ENCODE measurements at regions not wholly inside any gene's neighbourhood (a gene's known extent, or its start where the extent isn't known, plus 50 kb on each side); places are given as distances from the start of the nearest gene placed in this dataset.

DNA sequence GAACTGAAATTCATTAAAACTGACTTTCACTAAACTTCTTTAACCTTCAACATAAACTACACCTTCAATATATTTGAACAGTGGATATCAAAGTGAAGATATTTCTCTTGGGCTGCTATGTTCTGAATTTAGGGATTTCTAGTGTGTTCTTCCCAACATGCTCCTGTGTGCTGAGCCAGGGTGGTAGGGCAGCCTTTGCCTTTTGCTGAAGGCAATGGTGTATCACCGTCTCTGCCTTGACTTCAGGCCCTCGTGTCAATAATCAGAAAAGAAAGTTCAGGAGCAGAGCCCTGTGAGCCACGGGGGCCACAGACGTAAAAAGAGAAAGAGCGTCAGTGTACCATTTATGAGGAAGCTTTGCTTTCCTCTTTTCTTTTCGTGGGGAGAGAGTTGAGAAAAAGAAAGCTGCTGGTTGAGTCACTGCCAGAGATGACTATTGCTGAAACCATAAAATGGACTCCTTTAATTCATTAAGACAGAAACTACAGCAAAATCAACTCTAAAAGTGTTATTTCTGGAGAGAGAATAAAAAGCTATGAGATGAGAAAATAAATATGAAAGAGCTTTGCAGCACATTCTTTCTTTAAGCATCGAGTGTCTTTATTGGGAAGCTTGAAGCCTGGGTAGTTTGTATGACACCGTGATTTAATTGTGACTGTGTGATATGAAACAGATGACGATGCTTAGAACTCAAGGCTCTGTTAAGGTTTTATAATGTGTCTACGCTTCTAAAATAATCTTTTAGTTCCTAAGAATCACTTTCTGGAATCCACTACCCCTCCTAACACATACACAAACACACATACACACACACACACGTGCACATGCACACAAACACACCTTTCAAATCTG is 271.8 kb upstream of the MTNR1B start:
- DNase-seq (no peak), ATAC-seq (replicated peaks in 1 of 2) (peak in 1 of 2 donors; percentile 34)
- Mint-ChIP-seq H3K9me3 (no peaks in the 10 kb centered on the region), H3K27ac (no peak overlapping the region), H3K27me3 (ENCODE audit: low read depth) (no peaks in the 10 kb centered on the region), H3K36me3 (ENCODE audit: insufficient read depth in 2 of 2) (no peaks in the 10 kb centered on the region), H3K4me3 (no peak overlapping the region), H3K4me1 (ENCODE audit: low read depth) (peaks cover 10% of the 10 kb centered on the region)

DNA sequence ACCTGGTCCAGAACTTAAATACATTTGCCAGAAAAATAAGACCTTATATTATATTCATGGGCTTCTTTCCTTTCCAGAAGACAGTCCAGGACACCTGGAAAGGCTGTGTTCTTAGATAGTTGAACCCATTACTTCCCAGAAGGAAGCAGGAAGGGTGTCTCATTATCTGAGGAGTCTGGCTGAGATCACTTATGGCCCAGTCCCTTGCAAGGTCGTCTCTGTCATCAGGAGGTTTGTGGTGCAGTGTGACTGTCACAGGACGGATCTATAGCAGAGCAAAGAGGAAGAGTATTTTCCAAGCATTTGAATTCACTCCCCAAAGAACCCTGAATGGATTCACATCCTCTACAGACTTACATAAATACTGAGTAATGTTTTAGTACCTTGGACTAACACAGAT is 270.7 kb upstream of the MTNR1B start:
- peaks cover 10% of the 10 kb centered on the region for H3K4me1 Mint-ChIP-seq (ENCODE audit: low read depth)
- H3K27me3 Mint-ChIP-seq (ENCODE audit: low read depth), result no peaks in the 10 kb centered on the region
- no peaks in the 10 kb centered on the region for H3K9me3 Mint-ChIP-seq
- no peak for DNase-seq
- H3K27ac Mint-ChIP-seq, result no peak overlapping the region
- H3K4me3 Mint-ChIP-seq, result no peak overlapping the region
- ATAC-seq (replicated peaks in 1 of 2), result no peak
- H3K36me3 Mint-ChIP-seq (ENCODE audit: insufficient read depth in 2 of 2), result no peaks in the 10 kb centered on the region

DNA sequence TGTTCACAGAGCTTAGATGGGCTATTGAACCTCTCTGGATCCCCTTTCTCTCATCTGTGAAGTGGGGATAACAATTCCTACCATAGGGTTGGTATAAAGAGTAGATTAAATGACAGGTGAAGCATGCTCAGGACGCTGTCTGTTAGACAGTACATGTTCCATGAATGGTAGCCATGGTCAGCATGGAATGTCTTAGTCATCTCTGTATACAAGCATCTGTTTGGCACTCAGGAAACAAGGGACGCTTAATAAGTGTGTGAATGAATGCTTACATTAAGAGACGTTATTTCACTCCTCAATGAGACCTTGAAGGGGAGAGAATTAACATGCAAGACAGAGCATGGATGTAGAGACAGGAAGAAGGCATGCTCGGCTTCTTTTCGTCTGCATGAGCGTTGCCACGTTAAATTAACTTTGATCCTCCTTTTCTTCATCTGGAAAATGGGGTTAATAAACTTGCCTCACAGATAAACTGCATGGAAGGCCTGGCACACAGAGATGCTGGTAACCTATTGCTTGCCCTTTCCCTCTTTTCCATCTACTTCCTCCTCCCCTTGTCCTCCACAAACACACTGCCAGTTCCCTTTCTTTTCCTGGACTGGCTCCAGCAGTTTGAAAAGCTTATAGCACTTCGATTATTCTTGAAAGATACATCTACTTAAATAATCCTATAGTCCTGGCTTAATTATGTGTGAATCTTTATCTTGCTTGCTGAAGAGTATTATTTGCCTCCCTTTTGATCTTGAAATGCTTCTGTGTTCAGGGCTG is 267.2 kb upstream of the MTNR1B start:
- H3K4me1 Mint-ChIP-seq (ENCODE audit: low read depth), result peaks cover 10% of the 10 kb centered on the region
- H3K36me3 Mint-ChIP-seq (ENCODE audit: insufficient read depth in 2 of 2), result peaks cover 4 to 9% of the 10 kb centered on the region in 2 donors

DNA sequence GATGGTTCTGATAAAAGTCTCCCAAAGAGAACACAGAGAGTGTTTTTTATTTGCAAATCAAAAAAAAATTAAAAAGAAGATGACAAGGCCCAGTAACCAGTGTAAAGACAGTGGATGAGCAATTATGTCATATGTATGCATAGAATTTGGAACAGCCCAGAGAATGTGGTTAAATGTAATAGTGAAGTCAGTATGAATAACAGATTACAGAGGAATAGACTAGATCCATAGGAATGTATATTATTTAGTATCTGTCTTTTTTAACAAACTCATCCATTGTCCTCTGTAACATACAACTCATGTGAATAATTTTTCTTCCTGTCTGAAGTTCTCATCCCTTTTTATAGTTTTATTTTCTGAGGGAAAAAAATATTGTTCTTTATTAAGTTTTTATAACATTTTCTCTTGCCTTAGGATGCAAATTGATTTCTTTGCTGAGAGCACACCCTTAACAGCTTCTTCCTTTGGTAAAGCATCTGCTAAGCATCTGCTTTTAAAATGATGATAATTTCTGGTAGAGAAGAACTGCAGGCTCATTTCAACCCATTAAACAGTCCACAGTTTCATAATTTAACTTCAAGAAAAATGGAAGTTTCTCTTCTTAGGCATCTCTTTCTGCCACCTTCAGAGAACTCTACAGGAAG is 266.5 kb upstream of the MTNR1B start:
- peaks cover 4 to 9% of the 10 kb centered on the region in 2 donors for H3K36me3 Mint-ChIP-seq (ENCODE audit: insufficient read depth in 2 of 2)
- no peak for DNase-seq
- no peak for ATAC-seq (replicated peaks in 1 of 2)
- no peak overlapping the region for H3K27ac Mint-ChIP-seq
- no peak overlapping the region for H3K4me3 Mint-ChIP-seq
- H3K4me1 Mint-ChIP-seq (ENCODE audit: low read depth), result peaks cover 3% of the 10 kb centered on the region
- H3K9me3 Mint-ChIP-seq, result peaks cover 6 to 18% of the 10 kb centered on the region in 2 donors
- H3K27me3 Mint-ChIP-seq (ENCODE audit: low read depth), result no peaks in the 10 kb centered on the region

More for the DNA sequence above, 267.2 kb upstream of the MTNR1B start:
- ATAC-seq (replicated peaks in 1 of 2), result no peak
- DNase-seq, result no peak
- peaks cover 6 to 17% of the 10 kb centered on the region in 2 donors for H3K9me3 Mint-ChIP-seq
- no peak overlapping the region for H3K27ac Mint-ChIP-seq
- H3K27me3 Mint-ChIP-seq (ENCODE audit: low read depth), result no peaks in the 10 kb centered on the region
- no peak overlapping the region for H3K4me3 Mint-ChIP-seq

DNA sequence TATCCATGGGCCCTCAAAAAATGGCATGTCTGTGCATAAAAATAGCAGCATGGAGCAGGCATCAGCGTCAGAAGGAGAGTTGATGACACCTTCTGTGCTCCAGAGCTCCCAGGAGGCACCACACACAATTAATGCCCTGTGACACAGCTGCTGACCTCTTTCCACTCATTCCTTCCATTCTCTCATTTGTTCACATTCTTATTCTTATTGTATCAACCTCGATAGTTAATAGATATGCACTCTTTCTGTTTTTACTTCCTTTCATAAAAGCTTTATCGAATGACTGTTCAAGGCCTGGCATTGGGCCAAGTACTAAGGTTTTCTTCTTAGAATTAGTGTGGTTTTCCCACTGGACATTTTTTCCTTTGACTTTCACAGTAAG is 266.0 kb upstream of the MTNR1B start:
- peaks cover 6 to 18% of the 10 kb centered on the region in 2 donors for H3K9me3 Mint-ChIP-seq
- no peaks in the 10 kb centered on the region for H3K27me3 Mint-ChIP-seq (ENCODE audit: low read depth)
- no peak overlapping the region for H3K27ac Mint-ChIP-seq
- DNase-seq (no peak), ATAC-seq (replicated peaks in 1 of 2) (no peak)
- no peak overlapping the region for H3K4me3 Mint-ChIP-seq
- no peaks in the 10 kb centered on the region for H3K4me1 Mint-ChIP-seq (ENCODE audit: low read depth)
- H3K36me3 Mint-ChIP-seq (ENCODE audit: insufficient read depth in 2 of 2), result peaks cover 4 to 9% of the 10 kb centered on the region in 2 donors

DNA sequence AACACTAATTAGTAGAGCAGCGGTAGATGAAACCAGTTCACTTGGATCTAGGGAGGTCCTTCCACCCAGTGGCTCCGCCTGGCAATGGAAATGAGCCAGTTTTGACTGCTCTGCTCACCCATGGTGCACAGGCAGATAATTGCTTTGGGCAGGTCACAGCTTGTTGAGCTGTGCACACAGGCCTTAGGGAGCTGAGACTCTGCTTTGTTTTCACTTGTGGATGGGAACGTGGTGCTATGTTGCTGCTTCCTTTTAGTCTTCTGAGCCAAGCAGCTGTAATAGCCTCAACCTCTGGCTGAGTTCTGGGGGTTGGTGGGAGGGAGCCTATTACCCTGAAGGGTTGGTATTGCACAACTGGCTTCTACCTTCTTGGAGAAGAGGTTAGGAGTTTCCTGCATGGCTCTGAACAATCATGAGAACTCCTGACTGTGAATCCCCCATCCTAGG is 262.3 kb upstream of the MTNR1B start:
- Mint-ChIP-seq H3K4me3 (no peak overlapping the region), H3K36me3 (ENCODE audit: insufficient read depth in 2 of 2) (peaks cover 4 to 9% of the 10 kb centered on the region in 2 donors), H3K4me1 (ENCODE audit: low read depth) (no peaks in the 10 kb centered on the region), H3K9me3 (peaks cover 6 to 18% of the 10 kb centered on the region in 2 donors), H3K27ac (no peak overlapping the region), H3K27me3 (ENCODE audit: low read depth) (no peaks in the 10 kb centered on the region)
- DNase-seq (no peak), ATAC-seq (replicated peaks in 1 of 2) (no peak)

DNA sequence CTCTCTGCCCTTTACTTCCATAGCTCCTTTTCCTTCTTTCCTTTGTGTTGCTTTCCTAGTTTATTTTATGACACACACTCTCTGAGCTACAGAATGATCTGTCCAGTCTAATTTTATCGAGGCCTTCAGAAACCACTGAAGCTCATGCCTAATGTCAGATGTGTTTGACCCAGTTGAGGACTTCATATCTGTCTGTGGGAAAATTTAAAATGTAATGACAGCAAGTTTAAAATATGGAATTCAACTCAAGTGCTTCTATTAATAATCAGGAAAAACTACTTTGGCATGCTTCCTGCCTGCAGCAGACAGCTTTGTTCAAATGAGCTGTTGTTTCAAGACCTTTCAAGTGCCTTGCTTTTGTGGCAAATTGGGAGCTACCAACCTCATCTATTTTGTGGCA is 261.8 kb upstream of the MTNR1B start:
- no peaks in the 10 kb centered on the region for H3K4me1 Mint-ChIP-seq (ENCODE audit: low read depth)

DNA sequence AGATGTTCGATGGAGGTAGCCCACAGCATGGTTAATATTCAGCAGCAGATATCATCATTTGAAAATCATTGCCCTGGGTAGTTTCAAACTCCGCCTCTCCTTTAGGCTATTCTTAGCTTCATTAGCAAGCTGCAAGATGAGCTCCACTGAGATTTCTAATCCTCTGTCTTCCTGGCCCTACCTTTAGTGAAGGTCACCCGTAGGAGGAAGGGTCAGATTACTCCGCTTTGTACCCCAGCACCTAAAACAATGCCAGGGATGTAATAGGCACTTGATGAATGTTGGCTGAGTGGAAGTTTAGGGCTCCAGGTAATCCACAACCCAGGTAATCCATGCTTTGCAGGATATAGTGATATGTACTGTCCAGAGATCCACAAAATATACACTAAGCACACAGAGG is 260.1 kb upstream of the MTNR1B start:
- no peak overlapping the region for H3K4me3 Mint-ChIP-seq
- no peaks in the 10 kb centered on the region for H3K4me1 Mint-ChIP-seq (ENCODE audit: low read depth)
- DNase-seq (no peak), ATAC-seq (replicated peaks in 1 of 2) (no peak)
- peaks cover 4 to 9% of the 10 kb centered on the region in 2 donors for H3K36me3 Mint-ChIP-seq (ENCODE audit: insufficient read depth in 2 of 2)
- H3K27ac Mint-ChIP-seq, result no peak overlapping the region
- H3K27me3 Mint-ChIP-seq (ENCODE audit: low read depth), result no peaks in the 10 kb centered on the region
- H3K9me3 Mint-ChIP-seq, result peaks cover 6 to 16% of the 10 kb centered on the region in 2 donors

More for the DNA sequence above, 261.8 kb upstream of the MTNR1B start:
- H3K9me3 Mint-ChIP-seq, result peaks cover 6 to 18% of the 10 kb centered on the region in 2 donors
- no peaks in the 10 kb centered on the region for H3K27me3 Mint-ChIP-seq (ENCODE audit: low read depth)
- DNase-seq, result no peak
- no peak overlapping the region for H3K4me3 Mint-ChIP-seq
- no peak for ATAC-seq (replicated peaks in 1 of 2)
- no peak overlapping the region for H3K27ac Mint-ChIP-seq
- peaks cover 4 to 9% of the 10 kb centered on the region in 2 donors for H3K36me3 Mint-ChIP-seq (ENCODE audit: insufficient read depth in 2 of 2)

DNA sequence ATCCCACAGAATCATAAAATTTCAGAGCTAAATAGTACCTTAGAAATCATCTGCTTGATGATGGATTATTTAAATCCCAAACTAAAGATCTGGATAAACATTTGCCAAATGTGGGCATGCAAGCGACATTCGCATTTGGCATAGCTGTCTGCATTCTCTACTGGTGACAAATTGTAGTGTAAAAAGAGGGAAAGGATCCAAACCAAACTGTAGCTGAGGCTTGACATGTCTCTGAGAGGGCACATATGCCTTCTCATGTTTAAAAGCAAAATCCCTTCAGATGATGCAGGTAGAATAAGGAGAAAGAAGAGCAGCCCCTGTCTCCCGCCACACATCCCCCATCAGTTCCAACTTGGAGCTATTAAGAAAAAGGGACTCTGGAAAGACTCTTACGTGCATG is 257.5 kb upstream of the MTNR1B start:
- no peak for DNase-seq
- ATAC-seq (replicated peaks in 1 of 2), result no peak
- H3K36me3 Mint-ChIP-seq (ENCODE audit: insufficient read depth in 2 of 2), result no peaks in the 10 kb centered on the region
- no peak overlapping the region for H3K27ac Mint-ChIP-seq
- H3K4me3 Mint-ChIP-seq, result no peak overlapping the region
- H3K4me1 Mint-ChIP-seq (ENCODE audit: low read depth), result no peaks in the 10 kb centered on the region
- H3K27me3 Mint-ChIP-seq (ENCODE audit: low read depth), result no peaks in the 10 kb centered on the region
- peaks cover 0 to 4% of the 10 kb centered on the region in 2 donors for H3K9me3 Mint-ChIP-seq

DNA sequence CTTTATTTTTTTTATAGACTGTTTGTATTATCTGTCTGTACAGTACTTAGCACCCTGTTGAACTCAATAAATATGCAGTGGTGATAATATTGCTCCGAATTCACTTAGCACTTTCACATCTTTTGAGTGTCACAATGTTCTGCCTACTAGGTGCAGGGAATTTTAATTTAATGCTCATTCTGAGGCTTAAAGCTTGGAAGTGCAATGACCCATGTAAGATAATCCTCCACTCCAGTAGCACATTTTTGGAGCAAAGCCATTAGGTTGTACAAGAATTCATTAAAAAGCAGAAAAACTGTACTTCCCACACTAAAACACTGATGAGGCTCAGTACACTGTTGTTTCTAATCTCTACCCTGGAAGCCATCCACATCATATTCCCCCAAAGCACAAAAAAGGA is 255.3 kb upstream of the MTNR1B start:
- Mint-ChIP-seq H3K4me3 (no peak overlapping the region), H3K4me1 (ENCODE audit: low read depth) (no peaks in the 10 kb centered on the region), H3K27ac (no peak overlapping the region), H3K27me3 (ENCODE audit: low read depth) (no peaks in the 10 kb centered on the region), H3K9me3 (peaks cover 0 to 3% of the 10 kb centered on the region in 2 donors), H3K36me3 (ENCODE audit: insufficient read depth in 2 of 2) (no peaks in the 10 kb centered on the region)
- no peak for ATAC-seq (replicated peaks in 1 of 2)
- no peak for DNase-seq

DNA sequence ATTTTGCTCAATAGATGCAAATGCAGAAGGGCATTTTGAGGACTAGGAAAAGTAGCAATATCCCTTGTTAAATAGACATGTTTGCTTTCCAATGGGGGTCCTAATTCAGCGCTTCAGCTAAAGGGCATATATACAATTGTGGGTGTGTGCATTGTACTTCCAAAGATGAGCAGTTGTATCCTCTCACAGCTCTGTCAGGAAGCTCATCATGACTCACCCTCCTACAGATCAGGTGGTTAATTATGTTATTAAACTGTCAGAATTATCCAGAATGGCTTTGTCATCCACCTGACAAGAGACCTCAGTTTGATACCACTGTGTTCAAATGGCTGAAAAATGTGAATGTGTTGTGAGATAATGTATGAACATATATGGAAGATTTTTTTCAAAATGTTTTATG is 252.2 kb upstream of the MTNR1B start:
- no peak for ATAC-seq (replicated peaks in 1 of 2)

DNA sequence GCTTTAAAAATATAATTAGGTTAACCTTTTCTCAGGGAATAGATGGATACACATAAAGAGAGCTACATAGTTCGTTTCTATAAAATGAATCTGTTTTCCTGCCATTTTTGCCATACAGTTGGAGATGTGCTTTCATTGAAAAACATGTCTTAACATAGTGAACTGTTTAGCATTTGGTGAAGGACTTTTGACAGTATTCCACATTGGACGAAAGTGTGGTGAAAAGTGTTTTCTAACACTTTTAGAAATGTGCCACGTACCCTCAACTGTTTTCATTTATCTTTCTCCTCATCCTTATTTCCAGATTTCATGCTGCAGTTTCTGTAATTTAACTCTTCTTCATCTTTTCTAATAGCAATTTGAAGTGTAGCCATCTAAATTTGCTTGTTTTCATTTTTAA is 249.1 kb upstream of the MTNR1B start:
- H3K36me3 Mint-ChIP-seq (ENCODE audit: insufficient read depth in 2 of 2), result no peaks in the 10 kb centered on the region
- H3K9me3 Mint-ChIP-seq, result peaks cover 3 to 12% of the 10 kb centered on the region in 2 donors
- no peak overlapping the region for H3K27ac Mint-ChIP-seq
- no peaks in the 10 kb centered on the region for H3K4me1 Mint-ChIP-seq (ENCODE audit: low read depth)
- H3K4me3 Mint-ChIP-seq, result no peak overlapping the region
- DNase-seq (no peak), ATAC-seq (replicated peaks in 1 of 2) (no peak)
- H3K27me3 Mint-ChIP-seq (ENCODE audit: low read depth), result no peaks in the 10 kb centered on the region

More for the DNA sequence above, 252.2 kb upstream of the MTNR1B start:
- no peaks in the 10 kb centered on the region for H3K27me3 Mint-ChIP-seq (ENCODE audit: low read depth)
- no peak overlapping the region for H3K27ac Mint-ChIP-seq
- H3K4me3 Mint-ChIP-seq, result no peak overlapping the region
- no peaks in the 10 kb centered on the region for H3K36me3 Mint-ChIP-seq (ENCODE audit: insufficient read depth in 2 of 2)
- DNase-seq, result no peak
- H3K9me3 Mint-ChIP-seq, result peaks cover 0 to 4% of the 10 kb centered on the region in 2 donors
- no peaks in the 10 kb centered on the region for H3K4me1 Mint-ChIP-seq (ENCODE audit: low read depth)

DNA sequence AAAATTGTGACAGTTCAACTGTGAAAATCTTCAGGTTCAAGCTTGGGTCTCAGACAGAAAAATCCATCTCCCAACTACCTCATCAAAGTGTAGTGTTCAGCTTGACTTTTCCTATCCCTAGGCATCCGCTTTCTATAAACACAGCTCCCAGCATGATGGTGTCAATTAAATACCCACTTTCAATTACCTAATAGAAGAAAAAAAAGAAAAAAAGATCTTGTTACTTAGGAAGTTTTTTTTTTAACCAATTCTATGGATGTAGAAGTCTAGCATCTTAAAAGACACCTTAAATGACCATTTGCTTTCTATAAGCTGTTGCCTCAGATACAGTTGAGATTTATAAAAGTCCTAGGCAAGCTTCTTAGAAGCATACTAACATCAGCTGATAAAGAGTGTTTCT is 244.1 kb upstream of the MTNR1B start:
- Mint-ChIP-seq H3K27me3 (ENCODE audit: low read depth) (no peaks in the 10 kb centered on the region), H3K4me3 (no peak overlapping the region), H3K4me1 (ENCODE audit: low read depth) (no peaks in the 10 kb centered on the region), H3K36me3 (ENCODE audit: insufficient read depth in 2 of 2) (no peaks in the 10 kb centered on the region), H3K9me3 (peaks cover 3 to 10% of the 10 kb centered on the region in 2 donors), H3K27ac (no peak overlapping the region)
- ATAC-seq (replicated peaks in 1 of 2) (no peak), DNase-seq (no peak)

All from activated T-cell treated with anti-CD3 and anti-CD28 coated beads, Interleukin-2, amount 50 U/mL, for 72 hours (primary cell).